Sigmoid colon (tissue), 3 donors: ENCODE measurements at regions not wholly inside any gene's neighbourhood (a gene's known extent, or its start where the extent isn't known, plus 50 kb on each side); places are given as distances from the start of the nearest gene placed in this dataset.

ENCODE experiments used
- POLR2A ChIP-seq, 2 donors: fragments of 450-650 bp; IDR thresholded peaks; one replicate each; pipeline ENCODE4 v1.6.1; 2016; ENCODE audit warnings: antibody characterized with exemption in 2 of 2, mild to moderate bottlenecking in 2 of 2, moderate library complexity in 2 of 2
- TF ChIP-seq, protein P1 (sequence below), 4 experiments: fragments of 450-650 bp in 3 of 4; fragments of 200-600 bp in 1 of 4; IDR thresholded peaks; one replicate each; pipeline ENCODE4 v1.5.1; 2016 to 2019; ENCODE audit warnings: antibody characterized with exemption in 4 of 4, mild to moderate bottlenecking in 3 of 4, moderate library complexity in 2 of 4

DNA sequence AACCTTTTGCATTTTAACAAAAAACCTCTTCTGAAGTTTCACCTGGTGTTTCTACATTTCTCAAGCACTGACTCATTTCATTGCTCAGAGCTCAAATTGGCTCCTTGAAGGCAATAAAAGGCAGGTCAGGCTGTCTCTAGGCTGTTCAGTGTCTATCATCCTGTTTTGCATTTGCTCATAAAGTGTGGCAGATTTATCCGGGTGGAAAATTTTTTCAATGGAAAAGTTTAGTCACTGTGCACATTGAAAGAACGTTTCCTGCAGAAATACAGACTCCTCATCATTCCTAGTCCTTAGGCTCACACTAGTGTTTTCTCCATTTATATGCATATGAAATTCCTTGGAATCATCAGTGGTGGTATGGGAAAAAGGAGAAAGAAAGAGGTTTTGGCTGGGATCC, 114.2 kb upstream of the DGKB start:
- TF ChIP-seq, protein P1, sequence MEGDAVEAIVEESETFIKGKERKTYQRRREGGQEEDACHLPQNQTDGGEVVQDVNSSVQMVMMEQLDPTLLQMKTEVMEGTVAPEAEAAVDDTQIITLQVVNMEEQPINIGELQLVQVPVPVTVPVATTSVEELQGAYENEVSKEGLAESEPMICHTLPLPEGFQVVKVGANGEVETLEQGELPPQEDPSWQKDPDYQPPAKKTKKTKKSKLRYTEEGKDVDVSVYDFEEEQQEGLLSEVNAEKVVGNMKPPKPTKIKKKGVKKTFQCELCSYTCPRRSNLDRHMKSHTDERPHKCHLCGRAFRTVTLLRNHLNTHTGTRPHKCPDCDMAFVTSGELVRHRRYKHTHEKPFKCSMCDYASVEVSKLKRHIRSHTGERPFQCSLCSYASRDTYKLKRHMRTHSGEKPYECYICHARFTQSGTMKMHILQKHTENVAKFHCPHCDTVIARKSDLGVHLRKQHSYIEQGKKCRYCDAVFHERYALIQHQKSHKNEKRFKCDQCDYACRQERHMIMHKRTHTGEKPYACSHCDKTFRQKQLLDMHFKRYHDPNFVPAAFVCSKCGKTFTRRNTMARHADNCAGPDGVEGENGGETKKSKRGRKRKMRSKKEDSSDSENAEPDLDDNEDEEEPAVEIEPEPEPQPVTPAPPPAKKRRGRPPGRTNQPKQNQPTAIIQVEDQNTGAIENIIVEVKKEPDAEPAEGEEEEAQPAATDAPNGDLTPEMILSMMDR (IDR thresholded peaks at IDR 0.05): no peak
- no peak for TF ChIP-seq POLR2A (IDR thresholded peaks at IDR 0.05)
